ENCODE measurements at regions not wholly inside any gene's neighbourhood (a gene's known extent, or its start where the extent isn't known, plus 50 kb on each side); places are given as distances from the start of the nearest gene placed in this dataset.

DNA sequence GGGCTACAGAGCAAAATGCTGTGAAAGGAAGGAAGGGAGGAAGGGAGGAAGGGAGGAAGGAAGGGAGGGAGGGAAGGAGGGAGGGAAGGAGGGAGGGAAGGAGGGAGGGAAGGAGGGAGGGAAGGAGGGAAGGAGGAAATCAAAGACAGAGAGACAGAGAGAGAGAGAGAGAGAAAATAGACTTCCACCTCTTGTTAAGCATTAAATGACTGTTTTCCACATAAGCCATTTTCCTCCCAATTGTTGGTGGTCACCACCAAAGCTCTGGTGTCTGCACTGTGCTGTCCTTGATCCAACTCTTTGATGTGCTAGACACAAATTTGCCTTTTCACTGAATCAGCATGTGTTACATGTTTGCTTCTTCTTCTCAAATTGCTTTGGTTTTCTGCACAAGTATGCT, 90.7 kb upstream of the INHBA start:
- TF ChIP-seq, protein P1, sequence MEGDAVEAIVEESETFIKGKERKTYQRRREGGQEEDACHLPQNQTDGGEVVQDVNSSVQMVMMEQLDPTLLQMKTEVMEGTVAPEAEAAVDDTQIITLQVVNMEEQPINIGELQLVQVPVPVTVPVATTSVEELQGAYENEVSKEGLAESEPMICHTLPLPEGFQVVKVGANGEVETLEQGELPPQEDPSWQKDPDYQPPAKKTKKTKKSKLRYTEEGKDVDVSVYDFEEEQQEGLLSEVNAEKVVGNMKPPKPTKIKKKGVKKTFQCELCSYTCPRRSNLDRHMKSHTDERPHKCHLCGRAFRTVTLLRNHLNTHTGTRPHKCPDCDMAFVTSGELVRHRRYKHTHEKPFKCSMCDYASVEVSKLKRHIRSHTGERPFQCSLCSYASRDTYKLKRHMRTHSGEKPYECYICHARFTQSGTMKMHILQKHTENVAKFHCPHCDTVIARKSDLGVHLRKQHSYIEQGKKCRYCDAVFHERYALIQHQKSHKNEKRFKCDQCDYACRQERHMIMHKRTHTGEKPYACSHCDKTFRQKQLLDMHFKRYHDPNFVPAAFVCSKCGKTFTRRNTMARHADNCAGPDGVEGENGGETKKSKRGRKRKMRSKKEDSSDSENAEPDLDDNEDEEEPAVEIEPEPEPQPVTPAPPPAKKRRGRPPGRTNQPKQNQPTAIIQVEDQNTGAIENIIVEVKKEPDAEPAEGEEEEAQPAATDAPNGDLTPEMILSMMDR (IDR thresholded peaks at IDR 0.05): no peak
- no peak for TF ChIP-seq POLR2A (IDR thresholded peaks at IDR 0.05)

All from lower leg skin (tissue), 3 donors.